ENCODE measurements at regions not wholly inside any gene's neighbourhood (a gene's known extent, or its start where the extent isn't known, plus 50 kb on each side); places are given as distances from the start of the nearest gene placed in this dataset.

DNA sequence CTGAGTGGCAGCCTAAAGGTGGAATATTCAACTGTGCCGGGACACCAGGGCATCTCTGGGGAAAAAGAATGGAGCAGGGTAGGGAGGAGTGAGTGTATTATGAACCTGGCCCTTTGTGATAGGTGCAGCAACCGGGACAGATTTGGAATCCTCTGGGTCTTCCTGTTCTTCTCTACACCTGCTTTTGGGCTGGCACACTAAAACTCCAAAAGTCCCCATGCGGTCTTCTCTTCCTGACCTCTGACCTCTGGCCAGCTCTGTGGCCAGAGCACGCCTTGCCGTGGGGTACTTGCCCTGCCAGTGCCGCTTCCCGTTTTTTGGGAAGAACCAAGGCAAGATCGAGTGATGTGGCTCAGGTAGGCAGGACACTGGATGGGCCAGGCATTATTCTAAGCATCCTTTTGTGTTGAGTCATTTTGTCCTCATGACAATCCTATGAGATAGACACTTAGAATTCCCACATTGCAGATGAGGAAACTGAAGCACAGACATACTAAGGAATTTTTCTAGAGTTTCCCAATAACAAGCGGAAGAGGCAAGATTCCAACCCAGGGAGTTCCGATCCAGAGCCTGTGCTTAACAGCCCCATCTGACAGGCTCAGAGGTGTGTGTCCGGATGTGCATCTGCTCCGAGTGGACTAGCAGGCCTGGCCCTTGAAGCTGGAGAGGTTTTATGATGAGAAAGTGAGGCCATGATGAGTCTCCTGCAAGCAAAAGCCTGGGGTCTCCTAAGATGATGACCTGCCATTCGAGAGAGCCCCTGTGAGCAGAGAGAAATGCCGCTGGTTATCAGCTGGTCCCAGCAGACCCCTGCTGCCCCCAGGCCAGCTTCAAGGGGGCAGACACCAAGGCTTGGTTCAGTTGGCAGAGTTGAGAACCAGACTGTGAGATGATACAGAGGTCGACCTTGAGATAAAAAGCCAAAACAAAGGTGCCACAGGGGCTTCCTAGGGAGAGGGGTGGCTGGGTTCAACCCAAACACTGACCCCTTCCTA lies 67.9 kb upstream of the ESRRB start:
- BruUV-seq (replicated peaks), result no TSS peak
- CTCF ChIA-PET, result no interaction called here

DNA sequence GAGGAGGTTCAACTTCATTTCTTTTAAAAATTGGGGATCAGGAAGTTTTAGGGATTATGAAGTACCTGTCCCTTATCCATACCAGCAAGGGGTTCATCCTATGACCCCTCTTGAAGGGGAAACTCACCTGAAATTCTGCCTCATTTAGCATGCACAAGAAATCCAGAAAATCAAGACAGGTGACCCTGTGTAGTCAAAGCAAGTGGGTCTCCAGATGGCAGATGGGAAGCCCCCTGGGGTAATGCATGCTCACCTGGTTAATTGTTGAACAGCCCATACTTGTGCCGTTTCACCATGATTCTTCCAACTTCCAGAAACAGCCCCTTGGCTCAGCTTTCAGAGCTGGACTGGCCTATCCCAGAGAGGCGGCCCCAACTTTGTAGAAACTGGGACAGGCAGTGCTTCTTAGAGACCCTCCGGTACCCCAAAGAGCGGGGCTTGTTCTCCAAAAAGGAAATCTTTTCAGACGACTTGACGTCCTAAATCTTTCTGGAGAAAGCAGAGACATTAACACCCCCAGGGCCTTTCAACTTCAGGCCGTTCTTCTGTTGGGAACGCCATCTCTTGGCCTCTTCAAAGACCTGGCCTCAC lies 66.3 kb upstream of the ESRRB start:
- H3F3A ChIP-seq (ENCODE audit: insufficient read depth, low read depth), result no peaks in the 10 kb centered on the region
- H3K36me3 ChIP-seq (ENCODE audit: low read depth), result no peaks in the 10 kb centered on the region
- H3K27me3 ChIP-seq (ENCODE audit: insufficient read depth, low read depth), result peaks cover 100% of the 10 kb centered on the region
- H3K9me2 ChIP-seq (ENCODE audit: insufficient read depth), result no peaks in the 10 kb centered on the region
- no peaks in the 10 kb centered on the region; the same call in 1 of the 2 replicates for H3K9me3 ChIP-seq (ENCODE audit: insufficient read depth, low read depth)
- no peaks in the 10 kb centered on the region for H3K4me1 ChIP-seq (replicated peaks; ENCODE audit: insufficient read depth)
- H3K79me2 ChIP-seq (ENCODE audit: low read depth), result no peaks in the 10 kb centered on the region
- H3K4me3 ChIP-seq, result no peak overlapping the region
- no peak overlapping the region for H3K27ac ChIP-seq
- no peak overlapping the region for H2AFZ ChIP-seq
- no TSS peak for BruUV-seq (replicated peaks)
- no peak for TF ChIP-seq EZH2 (IDR thresholded peaks at IDR 0.05; ENCODE audit: low read depth)
- TF ChIP-seq, protein P1, sequence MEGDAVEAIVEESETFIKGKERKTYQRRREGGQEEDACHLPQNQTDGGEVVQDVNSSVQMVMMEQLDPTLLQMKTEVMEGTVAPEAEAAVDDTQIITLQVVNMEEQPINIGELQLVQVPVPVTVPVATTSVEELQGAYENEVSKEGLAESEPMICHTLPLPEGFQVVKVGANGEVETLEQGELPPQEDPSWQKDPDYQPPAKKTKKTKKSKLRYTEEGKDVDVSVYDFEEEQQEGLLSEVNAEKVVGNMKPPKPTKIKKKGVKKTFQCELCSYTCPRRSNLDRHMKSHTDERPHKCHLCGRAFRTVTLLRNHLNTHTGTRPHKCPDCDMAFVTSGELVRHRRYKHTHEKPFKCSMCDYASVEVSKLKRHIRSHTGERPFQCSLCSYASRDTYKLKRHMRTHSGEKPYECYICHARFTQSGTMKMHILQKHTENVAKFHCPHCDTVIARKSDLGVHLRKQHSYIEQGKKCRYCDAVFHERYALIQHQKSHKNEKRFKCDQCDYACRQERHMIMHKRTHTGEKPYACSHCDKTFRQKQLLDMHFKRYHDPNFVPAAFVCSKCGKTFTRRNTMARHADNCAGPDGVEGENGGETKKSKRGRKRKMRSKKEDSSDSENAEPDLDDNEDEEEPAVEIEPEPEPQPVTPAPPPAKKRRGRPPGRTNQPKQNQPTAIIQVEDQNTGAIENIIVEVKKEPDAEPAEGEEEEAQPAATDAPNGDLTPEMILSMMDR (conservative IDR thresholded peaks at IDR 0.05), result no peak
- H3K4me2 ChIP-seq, result no peak overlapping the region
- DNase-seq, result no peak
- POLR2A ChIA-PET (ENCODE audit: unreplicated experiment), result no interaction called here
- intact Hi-C loops (cut with micrococcal nuclease; ENCODE audit: unreplicated experiment), result no loop called here
- H4K20me1 ChIP-seq (ENCODE audit: insufficient read depth), result no peaks in the 10 kb centered on the region
- CTCF ChIA-PET, result no interaction called here

More for the DNA sequence above, 67.9 kb upstream of the ESRRB start:
- Histone ChIP-seq H3K36me3 (ENCODE audit: low read depth) (no peaks in the 10 kb centered on the region), H3K4me1 (replicated peaks; ENCODE audit: insufficient read depth) (no peaks in the 10 kb centered on the region), H3K9me3 (ENCODE audit: insufficient read depth, low read depth) (no peaks in the 10 kb centered on the region; the same call in 1 of the 2 replicates), H4K20me1 (ENCODE audit: insufficient read depth) (no peaks in the 10 kb centered on the region), H3K79me2 (ENCODE audit: low read depth) (no peaks in the 10 kb centered on the region), H3F3A (ENCODE audit: insufficient read depth, low read depth) (no peaks in the 10 kb centered on the region), H2AFZ (no peak overlapping the region), H3K27me3 (ENCODE audit: insufficient read depth, low read depth) (peaks cover 100% of the 10 kb centered on the region), H3K4me3 (no peak overlapping the region), H3K9me2 (ENCODE audit: insufficient read depth) (no peaks in the 10 kb centered on the region), H3K27ac (no peak overlapping the region), H3K4me2 (no peak overlapping the region)
- DNase-seq, result no peak
- intact Hi-C loops (cut with micrococcal nuclease; ENCODE audit: unreplicated experiment), result no loop called here
- POLR2A ChIA-PET (ENCODE audit: unreplicated experiment), result no interaction called here
- TF ChIP-seq, protein P1 (conservative IDR thresholded peaks at IDR 0.05), result no peak
- TF ChIP-seq EZH2 (IDR thresholded peaks at IDR 0.05; ENCODE audit: low read depth), result no peak

DNA sequence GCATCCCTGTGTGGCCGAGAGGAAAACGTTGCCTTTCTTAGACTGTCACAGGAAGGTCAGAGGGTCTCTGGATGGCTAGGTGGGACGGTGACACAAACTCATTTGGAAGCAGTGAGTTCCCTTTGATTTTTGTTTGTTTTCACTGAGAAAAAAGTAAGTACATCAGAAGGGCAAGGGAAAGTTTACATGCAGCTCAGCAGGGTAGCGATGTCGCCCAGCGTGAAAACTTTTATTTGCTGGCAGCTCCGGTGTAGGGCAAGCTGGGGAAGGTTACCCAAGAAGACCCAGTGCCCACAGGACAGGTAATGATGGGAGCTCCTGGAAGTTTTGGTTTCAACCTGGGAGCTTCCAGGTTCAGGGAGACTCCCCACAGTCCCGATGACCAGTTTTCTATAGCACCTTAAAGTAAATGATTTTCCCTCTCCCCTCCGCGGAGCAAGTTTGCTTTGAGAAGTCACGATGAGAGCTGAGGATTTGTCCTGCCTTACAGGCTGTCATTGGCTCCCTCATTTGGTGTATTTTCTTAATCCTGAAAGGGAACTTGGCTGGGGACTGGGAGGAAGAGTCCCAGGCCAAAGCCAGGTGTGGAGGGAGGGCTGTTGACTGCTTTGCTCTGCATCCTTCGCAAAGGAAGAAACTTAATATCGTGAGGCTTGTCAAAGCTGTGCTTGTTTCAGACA lies 64.7 kb upstream of the ESRRB start:
- H3K27me3 ChIP-seq (ENCODE audit: insufficient read depth, low read depth), result peaks cover 100% of the 10 kb centered on the region
- H3K36me3 ChIP-seq (ENCODE audit: low read depth), result no peaks in the 10 kb centered on the region
- intact Hi-C loops (cut with micrococcal nuclease; ENCODE audit: unreplicated experiment), result no loop called here
- no peaks in the 10 kb centered on the region for H3F3A ChIP-seq (ENCODE audit: insufficient read depth, low read depth)
- no peak overlapping the region for H3K27ac ChIP-seq
- H3K9me3 ChIP-seq (ENCODE audit: insufficient read depth, low read depth), result no peaks in the 10 kb centered on the region; the same call in 1 of the 2 replicates
- no peak for DNase-seq
- no peak overlapping the region for H3K4me3 ChIP-seq
- CTCF ChIA-PET, result no interaction called here
- no TSS peak for BruUV-seq (replicated peaks)
- POLR2A ChIA-PET (ENCODE audit: unreplicated experiment), result no interaction called here
- no peaks in the 10 kb centered on the region for H3K79me2 ChIP-seq (ENCODE audit: low read depth)
- no peak overlapping the region for H2AFZ ChIP-seq
- H4K20me1 ChIP-seq (ENCODE audit: insufficient read depth), result no peaks in the 10 kb centered on the region
- no peak for TF ChIP-seq EZH2 (IDR thresholded peaks at IDR 0.05; ENCODE audit: low read depth)
- TF ChIP-seq, protein P1 (conservative IDR thresholded peaks at IDR 0.05), result no peak
- no peaks in the 10 kb centered on the region for H3K4me1 ChIP-seq (replicated peaks; ENCODE audit: insufficient read depth)
- no peak overlapping the region for H3K4me2 ChIP-seq
- H3K9me2 ChIP-seq (ENCODE audit: insufficient read depth), result no peaks in the 10 kb centered on the region

All from PC-9 (cell line).